HEK293 (cell line): ENCODE measurements at regions not wholly inside any gene's neighbourhood (a gene's known extent, or its start where the extent isn't known, plus 50 kb on each side); places are given as distances from the start of the nearest gene placed in this dataset.

Source experiments
- KLF9 ChIP-seq: fragments of 450-650 bp; formaldehyde crosslinking; IDR thresholded peaks from 2 replicates; pipeline ENCODE4 v1.5.1; 2016; ENCODE audit warnings: missing biosample characterization, missing genetic modification characterization, low read depth
- ZNF280C ChIP-seq: fragments of 450-650 bp; formaldehyde crosslinking; IDR thresholded peaks from 2 replicates; pipeline ENCODE4 v1.5.1; 2016; ENCODE audit warnings: missing biosample characterization, missing genetic modification characterization
- ZNF561 ChIP-seq: fragments of 450-650 bp; IDR thresholded peaks from 2 replicates; pipeline ENCODE4 v1.5.1; 2018; ENCODE audit warnings: missing biosample characterization, missing genetic modification characterization, borderline replicate concordance
- ZSCAN4 ChIP-seq: fragments of 450-650 bp; formaldehyde crosslinking; IDR thresholded peaks from 2 replicates; pipeline ENCODE4 v1.5.1; 2017; ENCODE audit warnings: missing biosample characterization, missing genetic modification characterization

- TF ChIP-seq ZNF280C (no peak), KLF9 (tag by site-specific recombination) (no peak), ZSCAN4 (tag by site-specific recombination) (no peak), ZNF561 (no peak)
Observed at GRCh38 chr16:86459266-86459665, 51.1 kb upstream of the FOXF1 start (continued).
